ENCODE measurements at regions not wholly inside any gene's neighbourhood (a gene's known extent, or its start where the extent isn't known, plus 50 kb on each side); places are given as distances from the start of the nearest gene placed in this dataset.

DNA sequence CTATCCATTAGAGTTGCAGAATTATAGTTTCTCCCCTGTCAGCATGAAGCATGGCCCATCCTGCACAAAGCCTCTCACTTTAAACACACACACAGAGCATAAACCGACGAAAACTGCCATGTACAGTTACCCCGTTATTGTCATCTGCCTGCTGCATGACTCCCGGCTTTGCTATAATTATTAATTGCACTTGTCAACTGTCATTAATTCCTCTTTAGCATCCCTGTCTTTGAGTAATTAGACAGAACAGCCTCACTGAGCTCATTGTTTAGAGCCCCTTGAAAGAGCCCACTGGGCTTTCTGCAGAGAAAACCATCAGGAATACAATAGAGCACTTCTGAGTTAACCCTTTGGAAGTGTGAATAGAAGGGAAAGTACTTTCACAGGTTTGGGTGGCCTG is 307.2 kb upstream of the SOX5 start:
- no peak for DNase-seq

- DNase-seq = no peak
Measured at GRCh38 chr12:24255920-24256665, 306.6 kb upstream of the SOX5 start.

DNA sequence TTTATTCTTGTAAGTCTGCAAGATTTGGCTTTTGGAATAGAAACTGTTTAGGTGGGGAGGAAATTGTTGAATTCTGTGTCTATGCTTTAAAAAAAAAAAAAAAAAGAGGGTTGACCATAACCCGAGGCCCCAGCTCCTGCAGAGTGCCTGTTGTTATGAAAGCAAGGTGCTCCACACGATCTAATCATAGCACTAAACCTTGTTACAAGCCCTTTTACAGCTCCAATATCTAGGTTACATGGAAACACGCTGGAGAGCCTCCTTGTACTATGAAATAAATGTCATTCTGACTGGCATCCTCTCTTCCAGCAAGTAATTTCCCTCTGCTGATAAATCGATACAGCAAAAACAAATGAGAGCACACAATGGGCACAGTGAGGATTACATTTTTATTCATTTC is 303.1 kb upstream of the SOX5 start:
- DNase-seq = no peak

- no peak for DNase-seq
Measured at GRCh38 chr12:24246934-24247333, 297.5 kb upstream of the SOX5 start.

GRCh38 chr12:24246376-24246775 is 296.9 kb upstream of the SOX5 start:
- no peak for DNase-seq

DNA sequence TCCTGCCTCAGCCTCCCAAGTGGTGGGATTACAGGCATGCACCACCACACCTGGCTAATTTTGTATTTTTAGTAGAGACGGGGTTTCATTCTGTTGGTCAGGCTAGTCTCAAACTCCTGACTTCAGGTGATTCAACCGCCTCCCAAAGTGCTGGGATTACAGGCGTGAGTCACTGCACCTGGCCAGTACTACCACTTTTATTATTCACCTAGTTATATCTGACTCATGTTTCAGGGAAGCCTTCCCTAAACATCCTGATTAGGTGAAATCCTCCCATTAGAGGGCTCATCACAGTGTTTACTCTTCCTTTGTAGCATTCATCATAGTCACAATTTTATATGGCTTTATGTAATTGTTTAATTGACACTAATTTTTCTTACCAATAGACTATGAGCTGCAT is 295.3 kb upstream of the SOX5 start:
- no peak for DNase-seq

DNA sequence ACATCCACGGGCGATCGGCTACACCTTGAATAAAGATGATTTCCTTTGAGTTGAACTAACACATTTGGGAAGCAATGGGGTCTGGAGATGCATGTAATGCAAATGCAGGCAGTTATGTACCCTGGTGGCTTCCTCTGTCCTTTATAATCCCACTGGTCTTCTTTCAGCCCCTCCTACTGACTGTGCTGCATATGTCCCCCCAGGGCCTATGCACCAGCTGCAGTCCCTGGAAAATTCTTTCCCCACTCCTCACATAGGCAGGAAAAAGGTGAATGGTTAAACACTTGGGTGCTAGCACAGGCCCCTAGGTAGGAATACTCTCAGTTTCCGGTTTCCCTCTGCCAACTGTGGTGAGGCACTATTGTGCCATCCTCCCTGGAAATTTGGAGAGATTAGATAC is 294.8 kb upstream of the SOX5 start:
- DNase-seq = no peak

DNA sequence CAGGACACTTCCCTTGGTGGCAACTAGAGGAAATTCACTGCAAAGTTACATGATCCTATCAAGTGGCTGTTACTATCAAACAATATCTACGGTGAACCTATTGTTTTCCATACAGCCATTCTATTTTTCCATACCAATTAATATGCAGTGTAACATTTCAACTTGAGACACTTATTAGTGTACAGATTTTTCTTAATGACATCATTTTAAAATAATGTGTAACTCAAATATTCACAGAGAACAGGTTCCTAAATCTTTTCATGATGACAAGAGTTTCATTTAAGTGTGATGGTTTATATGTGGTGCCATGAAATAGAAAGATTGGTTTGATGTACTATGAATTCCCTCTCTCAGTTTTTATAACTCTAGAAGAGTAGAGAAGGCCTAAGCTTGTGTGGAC is 291.2 kb upstream of the SOX5 start:
- DNase-seq = no peak

- no peak for DNase-seq
Measured at GRCh38 chr12:24233519-24234246, 284.2 kb upstream of the SOX5 start.

GRCh38 chr12:24232531-24232930 is 283.1 kb upstream of the SOX5 start:
- DNase-seq = no peak

- no peak for DNase-seq
Measured at GRCh38 chr12:24231298-24231697, 281.8 kb upstream of the SOX5 start.

DNA sequence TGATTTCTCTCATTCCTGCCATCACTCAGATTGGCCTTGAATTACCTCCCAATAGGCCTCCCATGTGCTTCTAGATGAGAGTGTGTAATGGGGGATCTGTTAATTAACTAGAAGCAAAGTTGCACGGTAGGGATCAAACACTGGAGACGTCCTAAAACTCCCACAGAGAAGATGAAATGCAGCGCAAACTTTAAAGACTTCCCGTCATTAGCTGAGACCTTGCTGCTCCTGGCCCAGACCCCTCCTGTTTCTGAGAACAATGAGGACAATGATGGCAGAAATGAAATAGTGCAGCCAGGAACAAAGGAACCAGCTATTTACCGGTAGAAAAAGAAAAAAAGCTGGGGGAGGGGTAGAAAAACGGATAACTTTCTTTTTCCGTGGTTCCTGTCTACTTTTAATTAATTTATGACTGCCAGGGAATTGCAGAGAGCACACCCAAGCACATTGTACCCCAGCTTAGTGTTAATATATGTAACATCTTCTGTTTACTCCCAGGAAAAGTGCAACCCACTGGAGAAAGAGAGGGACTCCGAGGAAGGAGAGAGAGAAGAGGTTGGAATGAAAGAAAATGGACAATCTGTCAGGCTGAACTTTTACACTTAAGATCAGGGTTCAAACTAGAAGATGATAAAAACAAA is 280.7 kb upstream of the SOX5 start:
- DNase-seq = no peak

DNA sequence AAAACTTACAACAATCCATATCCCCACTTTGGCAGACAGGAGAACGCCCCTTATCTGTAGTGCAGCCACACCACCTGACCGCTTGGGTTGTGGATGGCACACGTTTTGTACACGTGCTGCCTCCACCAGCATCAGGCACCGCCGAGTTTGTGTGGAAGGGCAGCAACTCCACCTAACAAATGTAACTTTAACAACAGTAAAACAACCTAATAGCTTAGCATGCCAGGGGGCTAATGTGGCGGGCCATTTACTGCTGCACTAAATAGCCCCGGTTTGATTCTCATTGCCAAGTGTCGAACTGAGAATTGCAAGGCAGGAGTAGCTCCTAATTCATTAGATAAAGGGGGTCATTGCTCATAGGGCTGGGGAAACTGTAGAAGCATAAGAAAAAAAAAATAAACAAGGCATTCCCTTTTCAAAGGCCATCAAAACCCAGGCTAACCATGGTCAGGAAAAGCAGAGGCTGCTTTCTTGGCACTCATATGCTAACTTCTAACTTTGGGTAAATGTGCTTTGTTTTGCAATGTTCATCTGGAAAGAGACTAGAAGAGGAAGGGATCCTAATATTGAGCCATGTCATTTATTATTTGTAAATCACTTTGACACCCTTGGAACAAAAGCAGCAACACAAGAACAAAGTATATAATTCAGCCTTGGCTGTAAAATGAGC is 279.7 kb upstream of the SOX5 start:
- DNase-seq = no peak

DNA sequence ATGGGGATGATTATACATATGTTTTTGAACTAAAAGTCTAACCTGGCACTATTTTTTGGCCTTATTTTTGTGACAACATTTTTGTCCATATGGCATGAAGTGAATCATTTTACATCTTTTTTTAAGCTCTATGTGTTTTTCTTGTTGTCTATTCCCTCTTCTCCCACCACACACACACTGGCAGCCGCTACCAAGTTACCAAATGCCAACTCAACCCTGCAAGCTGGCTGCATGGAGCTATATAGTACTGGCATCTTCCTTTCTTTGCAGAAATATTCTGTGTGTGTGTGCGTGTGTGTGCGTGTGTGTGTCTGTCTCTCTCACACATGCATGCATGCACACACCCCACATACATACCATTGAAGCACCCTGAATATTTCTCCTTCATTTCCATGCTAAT is 278.9 kb upstream of the SOX5 start:
- DNase-seq = no peak

- DNase-seq = no peak
Measured at GRCh38 chr12:24227551-24227950, 278.1 kb upstream of the SOX5 start.

DNA sequence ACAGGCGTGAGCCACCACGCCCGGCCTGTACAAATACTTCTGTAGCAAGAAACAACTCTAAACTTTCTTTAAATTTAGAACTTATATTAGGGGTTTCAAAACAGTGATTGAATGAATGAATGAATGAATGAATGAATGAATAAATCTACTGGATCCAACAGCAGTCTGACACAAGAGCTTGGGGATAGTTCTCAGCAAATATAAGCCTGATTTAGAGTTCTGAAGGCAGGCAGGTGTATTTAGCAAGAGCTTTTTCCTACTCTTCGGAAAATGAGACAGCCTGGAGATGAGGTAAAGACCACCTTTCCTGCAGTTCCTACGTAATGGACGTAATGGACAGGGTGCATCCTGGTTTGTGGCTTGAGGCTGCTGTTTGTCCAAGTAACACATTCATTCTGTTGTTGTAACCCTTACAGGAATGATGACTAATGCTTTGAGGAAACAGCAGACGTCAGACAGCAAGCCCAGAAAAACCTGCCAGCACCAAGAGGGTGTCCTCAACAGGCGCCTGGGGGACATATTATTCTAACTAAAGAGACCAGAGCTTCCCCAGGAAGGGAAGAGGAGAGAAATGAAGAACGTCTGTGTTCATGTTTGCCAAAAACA is 277.4 kb upstream of the SOX5 start:
- DNase-seq = peak; percentile 3 to 32 (median 15)

- DNase-seq = no peak
Measured at GRCh38 chr12:24224401-24224800, 274.9 kb upstream of the SOX5 start.

DNA sequence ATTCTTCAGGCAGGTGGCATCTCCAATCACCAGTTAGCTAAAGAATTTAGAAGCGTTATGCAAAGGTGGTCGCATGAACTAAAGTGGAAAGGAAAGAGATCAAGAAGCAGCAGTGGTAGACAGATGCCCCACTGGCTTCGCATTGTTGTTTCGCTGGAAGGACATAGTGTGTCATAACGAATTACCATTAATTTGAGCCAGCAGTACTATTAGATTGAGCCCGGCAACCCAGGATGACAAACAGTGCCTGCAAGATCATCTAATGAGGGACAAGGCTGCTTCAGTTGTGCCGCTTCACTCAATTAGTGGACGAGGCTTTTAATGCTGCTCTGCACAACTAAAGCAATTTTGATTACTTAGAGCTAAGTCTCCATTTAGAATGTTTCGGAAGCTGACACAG is 274.5 kb upstream of the SOX5 start:
- DNase-seq = no peak

DNA sequence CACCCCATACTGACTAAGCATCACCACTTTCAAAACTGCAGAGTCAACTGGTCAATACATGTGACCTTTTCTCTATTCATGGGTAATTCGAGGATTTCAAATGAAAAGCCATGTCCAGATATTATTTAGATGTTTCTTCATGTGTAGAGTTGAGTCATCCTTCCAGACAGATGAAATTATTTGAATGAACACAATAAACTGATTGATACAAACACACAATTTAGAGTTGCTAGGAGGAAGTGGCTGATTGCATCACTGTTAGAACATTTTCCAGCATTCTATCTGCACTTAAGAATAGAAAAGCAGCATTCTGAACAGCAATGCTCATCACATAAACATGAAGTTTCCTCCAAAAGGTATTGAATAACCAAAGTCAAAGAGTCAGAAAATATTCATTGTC is 273.5 kb upstream of the SOX5 start:
- peak in 2 of 4 experiments; percentile 8 to 18 for DNase-seq

GRCh38 chr12:24212496-24212895 is 263.0 kb upstream of the SOX5 start:
- no peak for DNase-seq

- no peak for DNase-seq
Measured at GRCh38 chr12:24206621-24207020, 257.2 kb upstream of the SOX5 start.

DNA sequence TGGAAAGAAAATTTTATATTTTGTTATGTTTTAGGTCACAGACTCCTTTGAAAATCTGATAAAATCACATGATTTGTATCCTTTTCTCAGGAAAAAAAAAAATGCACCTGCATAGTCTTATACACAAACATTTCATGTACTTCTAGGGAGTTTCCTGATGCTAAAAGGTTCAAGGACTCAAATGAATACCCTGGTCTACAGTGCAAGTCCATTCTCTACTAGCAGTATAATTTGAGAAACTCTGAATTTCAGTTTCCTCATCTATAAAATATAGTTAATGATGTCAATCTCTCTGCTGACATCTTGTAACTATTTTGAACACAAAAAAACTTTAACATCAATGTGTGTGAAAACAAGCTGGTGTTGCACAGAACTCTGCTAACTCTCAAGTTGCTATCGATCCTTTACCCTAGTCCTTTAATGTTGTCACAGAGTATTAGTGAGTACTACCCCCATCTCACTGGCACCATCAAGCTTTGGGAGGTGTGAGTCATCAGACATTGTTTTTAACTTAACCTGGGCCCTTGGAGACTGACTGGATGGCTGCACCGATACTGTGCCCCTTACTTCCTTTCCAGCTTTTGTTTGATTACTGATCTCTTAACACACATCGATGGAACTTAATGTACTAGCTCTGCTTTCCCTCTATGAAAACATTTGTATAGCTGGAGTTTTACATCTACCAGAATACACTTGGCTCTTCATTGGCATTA is 251.9 kb upstream of the SOX5 start:
- DNase-seq = no peak

All from suppressor macrophage (primary cell).